A172 (cell line): ENCODE measurements at regions not wholly inside any gene's neighbourhood (a gene's known extent, or its start where the extent isn't known, plus 50 kb on each side); places are given as distances from the start of the nearest gene placed in this dataset.
"Not testable (repeated sequence)": the region's sequence is repeated elsewhere in the genome, so short reads cannot be mapped to it uniquely, and the experiment has no call there.

Experiments used
- DNase-seq: peaks from one replicate; pipeline ENCODE4 v3.0.0-alpha.2; 2015; ENCODE audit warnings: low spot score

DNA sequence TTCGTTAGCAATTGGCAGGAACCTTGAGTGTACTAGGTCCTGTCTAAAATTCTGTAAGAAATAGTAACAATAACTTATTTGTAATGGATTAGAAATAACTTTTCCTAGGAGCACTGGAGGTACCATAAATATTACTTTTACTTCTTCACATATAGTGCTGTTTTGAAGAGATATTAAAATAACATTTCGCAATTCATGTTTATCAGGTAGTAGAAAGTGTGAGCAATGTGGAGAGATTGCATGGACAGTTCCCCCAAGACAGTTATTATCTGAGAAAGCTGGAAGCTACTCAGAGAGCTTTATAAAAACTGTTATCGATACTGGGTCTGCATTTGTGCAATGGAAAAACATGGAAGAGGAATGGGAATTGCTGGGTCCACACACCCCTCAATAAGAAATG, 128.5 kb upstream of the KIF26B start:
- DNase-seq: no peak

DNA sequence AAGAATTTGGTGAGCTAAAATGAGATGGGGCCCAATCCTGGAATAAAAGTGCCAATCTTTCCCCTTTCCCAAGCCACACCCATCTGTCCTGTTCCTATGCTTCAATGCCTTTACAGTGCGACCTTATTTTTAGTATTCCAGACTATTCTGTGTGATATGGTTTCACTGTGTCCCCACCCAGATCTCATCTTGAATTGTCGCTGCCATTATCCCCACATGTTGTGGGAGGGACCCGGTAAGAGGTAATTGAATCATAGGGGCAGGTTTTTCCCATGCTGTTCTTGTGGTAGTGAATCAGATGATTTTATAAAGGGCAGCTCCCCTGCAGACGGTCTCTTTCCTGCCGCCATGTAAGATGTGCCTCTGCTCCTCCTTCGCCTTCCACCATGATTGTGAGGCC, 129.3 kb upstream of the KIF26B start:
- DNase-seq: no peak

DNA sequence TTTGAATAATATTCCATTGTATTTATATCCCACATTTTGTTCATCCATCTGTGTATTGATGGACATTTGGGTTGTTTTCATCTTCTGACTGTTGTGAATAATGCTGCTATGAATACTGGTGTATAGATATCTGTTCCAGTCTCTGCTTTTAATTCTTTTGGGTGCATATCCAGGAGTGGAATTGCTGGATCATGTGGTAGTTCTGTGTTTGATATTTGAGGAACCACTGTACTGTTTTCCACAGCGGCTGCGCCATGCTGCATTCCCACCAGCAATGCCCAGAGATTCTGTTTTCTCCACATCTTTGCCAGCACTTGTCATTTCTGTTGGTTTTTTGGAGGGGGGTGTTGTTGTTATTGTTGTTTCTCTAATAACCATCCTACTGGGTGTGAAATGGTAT, 131.6 kb upstream of the KIF26B start:
- no peak for DNase-seq

DNA sequence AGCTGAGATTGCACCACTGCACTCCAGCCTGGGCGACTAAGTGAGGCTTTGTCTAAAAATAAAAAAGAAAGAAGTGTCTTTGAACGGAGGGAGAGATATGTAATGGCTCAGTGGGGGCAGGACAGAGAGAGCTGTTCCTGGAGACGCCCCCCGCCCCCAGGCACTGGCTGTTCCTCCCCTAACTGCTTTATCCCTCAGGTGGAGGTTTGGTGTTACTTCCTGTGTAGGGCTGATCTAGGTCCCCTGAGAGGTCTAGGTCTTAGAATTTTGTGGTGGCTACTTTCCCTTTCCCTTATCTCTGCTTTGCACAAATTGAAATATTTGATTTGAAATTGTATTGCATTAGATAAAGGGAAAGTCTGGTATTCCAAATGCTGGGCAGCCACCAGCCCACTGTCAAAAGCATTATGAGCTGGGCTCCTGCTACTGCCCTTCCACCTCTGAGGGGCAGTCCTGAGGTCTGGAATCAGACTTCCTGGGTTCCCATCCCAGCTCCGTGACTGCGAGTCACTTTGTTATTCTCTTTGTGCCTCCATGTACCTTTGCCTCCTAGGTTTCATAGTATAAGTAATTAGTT, 134.8 kb upstream of the KIF26B start:
- DNase-seq: no peak

DNA sequence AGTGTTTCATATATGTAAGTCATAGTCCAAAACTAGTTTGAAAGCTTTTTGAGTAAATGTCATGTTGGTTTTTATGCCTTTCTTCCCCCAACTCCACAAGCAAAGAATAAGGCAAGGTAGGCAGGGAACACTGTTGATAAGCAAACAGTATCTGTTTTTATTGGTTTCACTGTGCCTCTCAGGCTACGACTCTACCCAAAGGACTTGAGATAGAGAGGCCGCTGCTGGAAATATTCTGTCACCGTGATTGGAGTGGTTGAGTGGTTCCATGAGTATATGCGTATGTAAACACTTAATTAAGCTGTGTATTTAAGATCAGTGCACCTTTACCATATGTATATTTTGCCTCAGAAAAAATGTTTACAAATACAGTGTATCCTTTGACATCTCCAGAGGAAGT, 138.1 kb upstream of the KIF26B start:
- DNase-seq: no peak

DNA sequence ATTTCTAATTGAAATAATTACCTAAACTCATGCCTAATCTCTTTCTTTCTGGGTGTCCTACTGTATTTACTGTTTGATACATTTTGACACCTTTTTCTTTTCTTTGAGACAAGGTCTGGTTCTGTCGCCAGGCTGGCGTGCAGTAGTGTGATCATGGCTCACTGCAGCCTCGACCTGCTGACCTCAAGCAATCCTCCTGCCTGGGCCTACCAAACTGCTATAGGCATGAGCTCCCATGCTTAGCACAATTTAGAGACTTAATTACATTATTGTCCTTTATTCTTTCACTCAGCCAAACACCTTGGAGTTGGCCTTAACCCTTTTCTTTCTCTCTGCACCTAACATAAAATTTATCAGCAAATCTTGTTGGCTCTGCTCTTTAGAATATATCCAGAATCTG, 139.8 kb upstream of the KIF26B start:
- no peak for DNase-seq

DNA sequence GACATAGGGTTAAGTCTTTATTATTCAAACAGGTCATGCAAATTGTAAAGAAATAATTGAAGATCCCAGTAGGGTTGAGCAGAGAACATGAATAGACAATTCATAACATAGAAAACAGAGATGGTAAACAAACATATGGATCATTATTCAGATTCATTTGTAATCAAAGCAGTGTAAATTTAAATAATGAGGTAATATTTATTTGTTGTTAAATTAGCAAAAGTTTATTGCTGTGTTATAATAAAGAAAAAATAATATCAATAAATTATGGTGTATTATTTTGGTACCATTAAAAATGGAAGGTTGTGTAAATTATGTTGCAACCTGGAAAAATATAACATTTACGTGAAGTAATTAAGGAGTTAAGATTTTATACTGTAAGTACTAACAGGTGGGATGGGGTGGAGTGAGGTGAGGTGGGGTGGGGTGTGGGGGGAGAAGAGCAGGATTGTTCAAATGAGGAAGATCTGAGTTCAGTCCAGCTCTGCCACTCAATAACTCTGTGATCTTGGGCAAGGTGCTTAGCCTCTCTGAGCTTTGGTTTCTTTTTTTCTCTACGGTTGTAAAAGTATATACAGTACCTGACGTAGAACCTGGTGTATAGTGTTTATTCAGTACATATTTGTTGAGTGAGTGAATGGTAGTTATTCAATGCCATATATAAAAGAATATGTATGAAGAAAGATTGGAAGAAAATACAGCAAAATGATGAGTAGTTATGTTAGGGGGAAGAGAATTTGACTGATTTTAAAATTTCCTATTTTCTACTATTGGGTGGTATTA, 140.3 kb upstream of the KIF26B start:
- DNase-seq: no peak

DNA sequence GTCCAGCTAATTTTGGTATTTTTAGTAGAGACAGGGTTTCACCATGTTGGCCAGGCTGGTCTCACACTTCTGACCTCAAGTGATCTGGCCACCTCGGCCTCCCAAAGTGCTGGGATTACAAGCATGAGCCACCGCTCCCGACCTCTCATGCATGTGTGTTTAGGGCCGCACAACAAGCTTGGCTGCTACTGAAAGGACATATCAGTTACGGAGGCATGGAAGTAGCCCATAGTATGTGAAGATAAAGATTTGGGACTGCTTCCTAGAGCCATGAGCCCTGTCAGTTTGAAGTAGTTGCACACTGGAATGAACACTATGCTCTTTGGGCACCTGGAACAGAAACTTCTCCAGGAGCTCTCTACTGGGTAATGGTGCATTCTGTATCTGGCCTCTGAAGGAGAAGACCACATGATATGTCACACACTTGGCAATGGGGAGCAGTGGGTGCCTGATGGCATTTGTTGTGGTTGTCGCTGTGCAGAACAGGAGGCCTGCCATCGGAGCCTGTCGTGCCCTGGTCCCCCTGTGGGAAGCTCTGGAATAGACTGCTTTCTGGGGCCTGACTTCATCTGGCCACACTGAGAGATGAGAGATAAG, 144.7 kb upstream of the KIF26B start:
- DNase-seq: no peak

DNA sequence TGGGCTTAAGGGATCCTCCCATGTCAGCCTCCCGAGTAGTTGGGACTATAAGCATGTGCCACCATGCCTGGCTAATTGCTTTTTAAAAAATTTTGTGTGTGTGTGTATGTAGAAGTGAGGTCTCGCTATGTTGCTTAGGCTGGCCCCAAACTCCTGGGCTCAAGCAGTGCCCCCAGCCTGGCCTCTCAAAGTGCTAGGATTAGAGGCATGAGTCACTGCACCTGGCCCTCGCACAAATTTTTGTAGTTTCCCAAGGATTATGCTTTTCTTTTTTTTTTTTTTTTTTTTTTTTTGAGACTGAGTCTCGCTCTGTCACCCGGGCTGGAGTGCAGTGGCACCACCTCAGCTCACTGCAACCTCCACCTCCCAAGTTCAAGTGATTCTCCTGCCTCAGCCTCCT, 144.4 kb upstream of the HNRNPU start:
- peak; percentile 25 for DNase-seq

DNA sequence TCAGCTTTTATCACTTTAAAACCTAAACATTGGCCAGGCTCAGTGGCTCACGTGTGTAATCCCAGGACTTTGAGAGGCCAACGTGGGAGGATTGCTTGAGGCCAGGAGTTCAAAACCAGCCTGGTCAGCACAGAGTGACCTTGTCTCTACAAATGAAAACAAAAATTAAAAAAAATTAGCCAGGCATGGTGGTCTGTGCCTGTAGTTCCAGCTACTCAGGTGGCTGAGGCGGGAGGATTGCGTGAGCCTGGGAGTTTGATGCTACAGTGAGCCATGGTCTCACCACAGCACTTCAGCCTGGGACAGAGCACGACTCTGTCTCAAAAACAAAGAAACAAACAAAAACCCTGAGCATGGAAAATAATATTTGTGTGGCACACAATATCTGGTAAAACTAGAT, 143.5 kb upstream of the HNRNPU start:
- DNase-seq: no peak

DNA sequence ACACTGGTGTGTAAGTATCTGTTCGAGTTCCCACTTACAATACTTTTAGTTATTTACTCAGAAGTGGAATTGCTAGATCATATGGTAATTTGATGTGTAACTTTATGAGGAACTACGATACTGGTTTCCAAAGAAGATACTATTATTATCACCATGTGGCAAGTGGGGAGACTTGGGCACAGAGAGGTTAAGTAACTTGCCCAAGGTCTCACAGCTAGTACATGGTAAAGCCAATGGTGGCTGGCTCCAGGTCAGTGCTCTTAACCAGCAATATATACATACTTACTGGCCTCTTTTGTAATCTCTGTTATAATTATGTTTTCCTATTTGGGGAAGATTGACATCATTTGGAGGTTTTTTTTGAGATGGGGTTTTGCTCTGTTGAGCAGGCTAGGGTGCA, 138.9 kb upstream of the HNRNPU start:
- DNase-seq: no peak

DNA sequence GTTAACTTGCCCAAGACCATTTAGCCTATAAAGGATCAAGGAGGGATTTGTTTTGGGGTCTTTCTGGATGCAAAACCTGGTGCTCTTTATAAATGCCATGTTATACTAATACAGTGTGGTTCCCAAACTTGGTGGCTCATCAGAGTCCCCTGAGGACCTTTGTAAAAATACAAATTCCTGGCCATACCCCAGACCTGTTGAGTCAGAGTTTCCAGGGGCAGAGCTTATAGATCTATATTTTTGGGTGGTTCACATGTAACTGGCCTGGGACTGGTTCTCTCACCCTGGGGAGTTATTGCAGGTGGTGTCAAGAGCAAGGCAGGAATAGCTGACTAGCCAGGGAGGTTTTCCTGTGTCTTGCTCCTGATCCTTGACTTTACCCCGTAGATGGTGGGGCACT, 136.9 kb upstream of the HNRNPU start:
- DNase-seq: no peak

DNA sequence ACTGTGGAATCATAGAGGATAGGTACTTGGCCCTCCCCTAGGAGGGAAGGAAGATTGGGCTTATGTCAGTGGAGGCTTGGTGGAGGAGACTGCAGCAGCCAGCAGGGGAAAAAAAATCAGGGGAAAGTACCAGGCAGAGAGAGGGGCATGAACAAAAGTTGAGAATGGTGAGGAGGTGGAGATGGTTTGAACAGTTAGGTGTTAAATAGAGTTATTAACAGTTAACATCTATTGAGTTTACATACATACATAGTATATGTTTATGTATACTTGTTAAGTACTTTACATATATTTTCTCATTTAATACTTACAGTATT, 136.5 kb upstream of the HNRNPU start:
- no peak for DNase-seq

DNA sequence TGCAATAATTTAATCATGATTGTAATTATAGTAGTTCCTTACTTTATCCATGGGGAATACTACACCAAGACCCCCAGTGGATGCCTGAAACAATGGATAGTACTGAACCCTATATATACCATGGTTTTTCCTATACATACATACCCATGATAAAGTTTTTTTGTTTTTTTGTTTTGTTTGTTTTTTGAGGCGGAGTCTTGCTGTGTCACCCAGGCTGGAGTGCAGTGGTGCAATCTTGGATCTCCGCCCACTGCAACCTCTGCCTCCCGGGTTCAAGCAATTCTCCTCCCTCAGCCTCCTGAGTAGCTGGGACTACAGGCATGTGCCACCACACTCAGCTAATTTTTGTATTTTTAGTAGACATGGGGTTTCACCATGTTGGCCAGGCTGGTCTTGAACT, 135.3 kb upstream of the HNRNPU start:
- not testable (repeated sequence) for DNase-seq

DNA sequence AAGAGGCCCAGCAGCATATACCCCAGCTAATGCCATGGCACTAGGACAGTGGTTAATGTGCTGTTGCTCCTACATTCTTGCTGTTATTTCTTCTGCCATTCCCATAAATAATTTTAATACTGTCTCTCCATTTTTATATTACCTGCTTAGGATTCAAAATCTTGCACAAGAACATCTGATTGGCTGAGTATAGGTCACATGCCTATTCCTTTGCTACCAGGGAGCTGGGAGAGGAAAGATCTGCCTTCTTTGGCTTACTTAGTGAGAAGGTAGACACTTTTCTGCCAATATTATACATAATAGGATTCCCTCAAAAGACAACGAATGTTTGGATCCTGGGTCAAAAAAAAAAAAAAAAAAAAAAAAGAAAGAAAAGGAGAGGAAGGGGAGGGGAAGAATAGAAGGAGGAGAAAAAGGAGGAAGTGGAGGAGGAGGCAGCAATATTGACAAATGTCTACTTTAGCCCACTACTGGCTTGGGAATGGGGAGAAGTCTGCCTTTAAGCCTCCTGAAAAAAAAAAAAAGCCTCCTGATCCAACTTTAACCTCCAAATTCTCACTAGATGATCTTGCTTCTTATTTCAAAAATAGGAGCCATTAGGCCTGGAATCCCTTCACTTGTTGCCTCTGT, 134.5 kb upstream of the HNRNPU start:
- no peak for DNase-seq

DNA sequence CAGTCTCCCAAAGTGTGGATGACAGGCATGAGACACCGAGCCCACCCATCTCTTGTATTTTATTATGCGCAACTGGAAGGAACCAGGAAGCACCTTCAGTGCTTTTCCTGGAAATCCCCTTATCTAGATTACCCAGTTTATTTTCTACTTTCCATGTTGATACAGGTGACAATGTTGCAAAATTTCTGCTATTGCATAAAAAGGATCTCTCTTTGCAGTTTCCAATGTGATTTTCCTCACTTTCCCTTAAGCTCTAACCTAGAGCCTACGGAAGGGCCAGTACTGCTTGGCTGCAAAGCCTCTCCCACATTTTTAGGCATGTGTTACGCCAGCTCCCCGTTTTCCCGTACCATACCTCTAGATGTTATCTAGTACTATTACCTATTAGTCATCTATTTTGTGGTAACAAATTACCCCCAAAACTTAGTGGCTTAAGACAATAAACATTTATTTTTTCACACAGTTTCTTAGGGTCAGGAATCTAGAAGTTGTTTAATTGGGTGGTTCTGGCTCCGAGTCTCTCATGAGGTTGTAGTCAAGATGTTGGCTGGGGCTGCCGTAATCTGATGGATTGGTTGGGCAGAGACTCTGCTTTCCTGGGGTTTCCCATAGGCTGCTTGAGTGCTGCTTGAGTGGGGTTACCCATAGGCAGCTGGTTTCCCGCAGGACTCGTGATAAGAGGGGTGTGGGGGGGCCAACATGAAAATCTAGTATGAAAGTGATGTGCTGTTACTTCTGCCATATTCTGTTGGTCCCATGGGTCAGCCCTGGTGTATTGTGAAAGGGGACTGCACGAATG, 131.5 kb upstream of the HNRNPU start:
- no peak for DNase-seq

DNA sequence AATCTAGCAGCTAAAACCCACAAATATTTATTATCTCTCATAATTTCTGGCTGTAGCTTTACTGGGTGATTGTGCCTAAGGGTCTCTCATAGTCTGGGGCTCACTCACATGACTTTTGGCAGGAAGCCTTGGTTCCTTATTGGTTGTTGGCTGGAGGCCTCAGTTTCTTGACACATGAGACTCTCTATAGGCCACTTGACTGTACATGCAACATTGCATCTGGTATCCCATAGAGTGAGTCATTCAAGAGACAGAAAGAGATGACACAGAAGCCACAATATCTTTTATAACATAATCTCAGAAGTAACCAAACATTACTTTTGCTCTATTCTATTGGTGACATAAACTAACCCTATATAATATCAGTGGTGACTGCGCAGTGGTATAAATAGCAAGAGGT, 128.5 kb upstream of the HNRNPU start:
- no peak for DNase-seq

DNA sequence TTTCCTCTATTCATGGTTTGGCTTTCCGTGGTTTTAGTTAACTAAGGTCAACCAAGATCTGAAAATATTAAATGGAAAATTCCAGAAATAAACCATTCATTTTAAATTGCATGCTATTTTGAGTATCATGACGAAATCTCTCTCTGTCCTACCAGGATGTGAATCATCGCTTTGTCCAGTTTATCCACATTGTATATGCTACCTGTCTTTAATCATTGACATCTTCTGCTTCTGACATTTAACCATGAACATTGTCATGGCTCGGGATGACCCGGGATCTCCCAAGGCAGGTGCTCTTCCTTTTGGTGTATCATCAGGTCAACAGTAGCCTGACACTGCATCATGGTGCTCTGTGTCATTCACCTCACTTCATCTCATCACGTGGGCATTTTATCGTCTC, 125.5 kb upstream of the HNRNPU start:
- peak; percentile 51 for DNase-seq

DNA sequence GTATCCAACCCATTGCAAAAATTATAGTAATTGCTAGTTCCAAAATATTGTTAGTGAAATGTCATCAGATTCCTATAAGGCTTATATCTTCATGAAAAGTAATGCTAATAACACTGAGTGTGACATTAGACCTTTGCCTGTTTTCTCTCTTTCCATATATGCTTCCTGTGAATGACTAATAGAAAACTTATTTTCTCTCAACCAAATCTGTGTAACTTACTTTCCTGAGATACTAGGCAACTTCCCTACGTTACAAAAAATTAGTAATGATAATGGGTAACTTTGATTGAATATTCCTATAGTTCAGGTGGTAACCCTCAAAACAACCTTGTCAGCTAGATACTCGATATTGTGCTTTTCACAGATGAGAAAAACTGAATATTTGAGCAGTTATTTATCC, 124.2 kb upstream of the HNRNPU start:
- no peak for DNase-seq

DNA sequence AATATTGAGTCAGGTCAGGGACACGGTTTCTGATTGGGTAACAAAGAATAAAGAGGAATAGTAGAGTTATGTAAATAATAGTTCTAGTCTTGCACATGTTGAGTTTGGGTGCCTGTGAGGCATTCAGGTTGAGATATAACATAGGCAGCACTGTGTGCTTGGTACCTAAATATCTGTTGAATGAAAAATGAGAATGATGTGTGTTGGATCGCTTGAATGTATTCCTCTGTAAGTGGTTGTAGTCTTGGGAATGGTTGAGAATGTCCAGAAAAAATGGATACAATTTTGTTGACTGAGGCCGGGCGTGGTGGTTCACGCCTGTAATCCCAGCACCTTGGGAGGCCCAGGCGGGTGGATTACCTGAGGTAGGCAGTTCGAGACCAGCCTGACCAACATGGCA, 116.3 kb upstream of the HNRNPU start:
- DNase-seq: no peak

DNA sequence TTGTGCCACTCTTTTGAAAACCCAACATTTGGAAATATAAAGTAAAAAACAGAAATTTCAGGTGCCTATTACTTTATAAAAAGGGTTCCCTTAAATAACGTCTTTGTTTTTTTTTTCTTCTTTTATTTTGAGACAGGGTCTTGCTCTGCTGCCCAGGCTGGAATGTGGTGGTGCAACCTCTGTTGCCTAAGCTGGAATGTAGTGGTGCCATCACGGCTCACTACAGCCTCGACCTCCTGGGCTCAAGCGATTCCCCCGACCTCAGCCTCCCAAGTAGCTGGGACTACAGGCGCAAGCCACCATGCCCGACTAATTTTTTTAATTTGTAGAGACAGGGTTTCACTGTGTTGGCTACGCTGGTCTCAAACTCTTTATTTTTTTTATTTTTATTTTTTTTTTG, 110.2 kb upstream of the HNRNPU start:
- no peak for DNase-seq

DNA sequence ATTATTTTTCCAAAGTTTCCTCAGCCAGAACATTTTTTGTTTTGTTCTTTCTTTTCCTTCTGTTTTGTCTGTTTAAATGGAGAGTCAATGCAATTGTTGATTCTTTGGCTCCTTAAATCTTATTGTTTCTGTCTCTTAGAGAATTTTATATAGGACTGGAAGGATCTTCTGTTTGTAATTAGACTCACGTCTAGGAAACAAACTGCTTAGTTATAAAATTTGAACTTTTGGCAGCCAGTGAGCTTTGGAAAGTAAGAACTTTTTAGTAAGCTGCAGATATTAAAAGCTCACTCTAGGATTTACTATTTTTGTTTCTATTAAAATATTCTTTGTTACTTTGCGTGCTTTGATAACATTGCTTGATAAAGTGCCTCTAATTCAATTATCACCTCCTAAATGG, 109.8 kb upstream of the HNRNPU start:
- no peak for DNase-seq
